BLaER1 (cell line): ENCODE measurements at regions not wholly inside any gene's neighbourhood (a gene's known extent, or its start where the extent isn't known, plus 50 kb on each side); places are given as distances from the start of the nearest gene placed in this dataset.
A peak's percentile ranks its signal among the peaks of the same experiment; 100 is the strongest.

Experiments
- H3K27ac ChIP-seq: shearing (Covaris generic); formaldehyde crosslinking; 2 replicates; pipeline ENCODE4 v1.8.1; 2022
- H3K27me3 ChIP-seq: shearing (Covaris generic); formaldehyde crosslinking; 2 replicates; pipeline ENCODE4 v1.8.1; 2022
- H3K36me3 ChIP-seq: shearing (Covaris generic); formaldehyde crosslinking; 2 replicates; pipeline ENCODE4 v1.8.1; 2022
- H3K4me1 ChIP-seq: shearing (Covaris generic); formaldehyde crosslinking; 2 replicates; pipeline ENCODE4 v1.8.1; 2022
- H3K4me2 ChIP-seq: shearing (Covaris generic); formaldehyde crosslinking; 2 replicates; pipeline ENCODE4 v1.8.1; 2022
- H3K4me3 ChIP-seq: shearing (Covaris generic); formaldehyde crosslinking; 2 replicates; pipeline ENCODE4 v1.8.1; 2022
- H3K9ac ChIP-seq: shearing (Covaris generic); formaldehyde crosslinking; 2 replicates; pipeline ENCODE4 v1.8.1; 2022
- H3K9me3 ChIP-seq: shearing (Covaris generic); formaldehyde crosslinking; 2 replicates; pipeline ENCODE4 v1.8.1; 2022
- H4K20me1 ChIP-seq: shearing (Covaris generic); formaldehyde crosslinking; 2 replicates; pipeline ENCODE4 v1.8.1; 2022
- Cebpa-rat ChIP-seq: shearing (Covaris generic); IDR thresholded peaks from 2 replicates; pipeline ENCODE4 v1.8.1; 2022

DNA sequence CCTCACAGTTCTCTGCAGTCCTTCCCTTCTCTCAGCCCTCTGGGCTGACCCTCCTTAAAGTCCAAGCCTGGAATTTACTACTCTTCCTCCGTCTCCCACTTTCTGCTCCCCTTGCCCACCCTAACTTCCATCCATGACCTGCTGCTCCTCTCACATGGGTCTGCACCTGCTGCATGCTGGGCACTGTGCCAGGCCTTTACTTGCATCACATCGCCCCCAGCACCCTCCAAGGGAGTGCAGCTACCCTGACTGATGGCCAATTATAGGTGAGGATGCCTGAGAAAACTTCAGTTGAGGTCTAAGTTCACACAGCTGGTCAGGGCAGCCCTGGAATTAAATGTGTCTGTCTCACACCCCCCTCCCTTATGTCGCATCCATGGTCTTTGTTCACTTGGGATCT, 53.6 kb upstream of the ZPBP start:
- peaks cover 96% of the 10 kb centered on the region for H3K4me1 ChIP-seq

DNA sequence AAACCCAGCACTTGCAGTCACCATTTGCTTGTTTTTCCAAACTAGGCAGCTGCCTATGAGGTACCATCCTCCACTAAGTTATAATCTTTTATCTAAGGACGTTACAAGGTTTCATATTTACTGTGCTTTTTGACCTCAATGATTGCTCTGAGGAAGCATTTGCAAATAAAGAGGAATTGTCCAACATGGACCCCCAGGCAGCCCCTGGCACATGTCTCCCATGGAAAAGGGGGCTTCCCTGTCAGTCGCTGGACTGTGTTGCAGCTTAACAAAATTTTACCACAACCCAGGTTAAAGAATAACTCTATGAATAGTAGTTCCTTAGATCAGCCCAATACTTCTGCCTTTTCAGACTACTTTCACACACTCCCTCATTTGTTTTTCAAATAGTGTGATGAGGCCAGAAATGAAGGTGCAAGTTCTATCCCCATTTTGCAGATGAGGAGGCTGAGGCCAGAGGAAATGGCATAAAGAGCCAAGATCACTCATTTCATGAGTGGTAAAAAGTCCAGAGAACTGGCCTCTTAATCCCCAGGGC, 52.8 kb upstream of the ZPBP start:
- no peak for TF ChIP-seq Cebpa-rat
- peaks cover 96% of the 10 kb centered on the region for H3K4me1 ChIP-seq
- peak overlapping the region; percentile 83 for H3K4me2 ChIP-seq
- H4K20me1 ChIP-seq = no peaks in the 10 kb centered on the region
- H3K36me3 ChIP-seq = no peaks in the 10 kb centered on the region
- no peak overlapping the region for H3K27ac ChIP-seq
- no peaks in the 10 kb centered on the region for H3K27me3 ChIP-seq
- H3K4me3 ChIP-seq = no peak overlapping the region
- H3K9me3 ChIP-seq = no peaks in the 10 kb centered on the region
- no peak overlapping the region for H3K9ac ChIP-seq

More for the DNA sequence above, 53.6 kb upstream of the ZPBP start:
- H3K9ac ChIP-seq = peak overlapping the region; percentile 29; the same call in 1 of the 2 replicates
- H3K9me3 ChIP-seq = no peaks in the 10 kb centered on the region
- H3K4me2 ChIP-seq = peak overlapping the region; percentile 83
- no peaks in the 10 kb centered on the region for H4K20me1 ChIP-seq
- H3K36me3 ChIP-seq = no peaks in the 10 kb centered on the region
- peak overlapping the region; percentile 79 for H3K27ac ChIP-seq
- H3K4me3 ChIP-seq = no peak overlapping the region
- no peaks in the 10 kb centered on the region for H3K27me3 ChIP-seq
- TF ChIP-seq Cebpa-rat = no peak

DNA sequence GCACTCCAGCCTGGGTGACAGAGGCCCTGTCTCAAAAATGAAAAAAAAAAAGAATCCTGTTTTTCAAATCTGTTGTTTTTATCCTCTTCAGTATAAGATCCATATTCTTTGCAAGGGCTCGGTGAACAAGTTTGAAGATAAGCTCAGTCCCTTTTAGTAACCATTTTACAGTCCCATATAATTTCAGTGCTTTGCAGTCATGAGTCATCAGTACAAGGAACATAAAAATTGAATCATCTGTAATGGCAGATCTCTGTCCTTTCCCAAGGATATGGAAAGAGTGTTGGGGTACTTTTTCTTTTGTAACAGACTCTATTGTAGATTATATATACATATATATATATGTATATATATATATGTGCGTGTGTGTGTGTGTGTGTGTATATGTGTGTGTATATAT, 52.2 kb upstream of the ZPBP start:
- H3K9me3 ChIP-seq = no peaks in the 10 kb centered on the region
- no peak overlapping the region for H3K4me2 ChIP-seq
- no peak overlapping the region for H3K4me3 ChIP-seq
- H3K9ac ChIP-seq = no peak overlapping the region
- H3K27me3 ChIP-seq = no peaks in the 10 kb centered on the region
- no peak for TF ChIP-seq Cebpa-rat
- peak overlapping the region; percentile 16; the same call in 1 of the 2 replicates for H3K27ac ChIP-seq
- H4K20me1 ChIP-seq = no peaks in the 10 kb centered on the region
- H3K4me1 ChIP-seq = peaks cover 96% of the 10 kb centered on the region
- no peaks in the 10 kb centered on the region for H3K36me3 ChIP-seq
